ENCODE measurements at regions not wholly inside any gene's neighbourhood (a gene's known extent, or its start where the extent isn't known, plus 50 kb on each side); places are given as distances from the start of the nearest gene placed in this dataset.

DNA sequence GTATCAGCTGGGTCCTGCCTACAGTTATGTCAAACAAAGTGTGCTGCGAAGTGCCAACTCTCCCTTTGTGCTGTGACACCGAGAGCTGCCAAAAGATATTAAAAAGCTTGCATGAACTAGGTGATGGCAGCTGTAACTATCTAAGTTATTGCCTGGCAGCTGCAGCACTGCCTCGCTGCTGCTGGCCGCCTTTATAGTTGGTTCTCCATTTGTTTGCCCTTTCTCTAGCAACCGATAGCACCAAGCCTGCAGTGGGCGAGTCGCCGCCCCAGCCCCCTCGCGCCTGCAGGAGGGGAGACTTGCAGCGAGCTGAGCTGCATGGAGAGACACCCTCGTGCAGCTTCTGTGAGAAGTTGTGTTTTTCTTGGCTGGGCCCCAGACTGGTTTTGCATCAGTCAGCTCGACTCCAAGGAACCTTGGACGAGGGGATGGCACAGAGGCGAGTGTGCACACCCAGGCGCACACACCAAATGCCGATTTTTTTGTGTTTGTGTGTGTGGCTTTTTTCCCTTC lies 330.6 kb downstream of the RPS6KC1 start:
- TF ChIP-seq, protein P1, sequence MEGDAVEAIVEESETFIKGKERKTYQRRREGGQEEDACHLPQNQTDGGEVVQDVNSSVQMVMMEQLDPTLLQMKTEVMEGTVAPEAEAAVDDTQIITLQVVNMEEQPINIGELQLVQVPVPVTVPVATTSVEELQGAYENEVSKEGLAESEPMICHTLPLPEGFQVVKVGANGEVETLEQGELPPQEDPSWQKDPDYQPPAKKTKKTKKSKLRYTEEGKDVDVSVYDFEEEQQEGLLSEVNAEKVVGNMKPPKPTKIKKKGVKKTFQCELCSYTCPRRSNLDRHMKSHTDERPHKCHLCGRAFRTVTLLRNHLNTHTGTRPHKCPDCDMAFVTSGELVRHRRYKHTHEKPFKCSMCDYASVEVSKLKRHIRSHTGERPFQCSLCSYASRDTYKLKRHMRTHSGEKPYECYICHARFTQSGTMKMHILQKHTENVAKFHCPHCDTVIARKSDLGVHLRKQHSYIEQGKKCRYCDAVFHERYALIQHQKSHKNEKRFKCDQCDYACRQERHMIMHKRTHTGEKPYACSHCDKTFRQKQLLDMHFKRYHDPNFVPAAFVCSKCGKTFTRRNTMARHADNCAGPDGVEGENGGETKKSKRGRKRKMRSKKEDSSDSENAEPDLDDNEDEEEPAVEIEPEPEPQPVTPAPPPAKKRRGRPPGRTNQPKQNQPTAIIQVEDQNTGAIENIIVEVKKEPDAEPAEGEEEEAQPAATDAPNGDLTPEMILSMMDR (IDR thresholded peaks at IDR 0.05; ENCODE audit: low read length): no peak
- TF ChIP-seq EZH2 (optimal IDR thresholded peaks at IDR 0.05; ENCODE audit: low read depth, low read length): no peak

Measured in MM.1S (cell line).